CD4-positive, alpha-beta T cell treated with Interferon alpha-2 for 1 hour (primary cell): ENCODE measurements at regions not wholly inside any gene's neighbourhood (a gene's known extent, or its start where the extent isn't known, plus 50 kb on each side); places are given as distances from the start of the nearest gene placed in this dataset.

Experiments
- DNase-seq, 2 donors: peaks; one replicate each; pipeline ENCODE4 v3.0.0-alpha.2; 2020 to 2022

DNA sequence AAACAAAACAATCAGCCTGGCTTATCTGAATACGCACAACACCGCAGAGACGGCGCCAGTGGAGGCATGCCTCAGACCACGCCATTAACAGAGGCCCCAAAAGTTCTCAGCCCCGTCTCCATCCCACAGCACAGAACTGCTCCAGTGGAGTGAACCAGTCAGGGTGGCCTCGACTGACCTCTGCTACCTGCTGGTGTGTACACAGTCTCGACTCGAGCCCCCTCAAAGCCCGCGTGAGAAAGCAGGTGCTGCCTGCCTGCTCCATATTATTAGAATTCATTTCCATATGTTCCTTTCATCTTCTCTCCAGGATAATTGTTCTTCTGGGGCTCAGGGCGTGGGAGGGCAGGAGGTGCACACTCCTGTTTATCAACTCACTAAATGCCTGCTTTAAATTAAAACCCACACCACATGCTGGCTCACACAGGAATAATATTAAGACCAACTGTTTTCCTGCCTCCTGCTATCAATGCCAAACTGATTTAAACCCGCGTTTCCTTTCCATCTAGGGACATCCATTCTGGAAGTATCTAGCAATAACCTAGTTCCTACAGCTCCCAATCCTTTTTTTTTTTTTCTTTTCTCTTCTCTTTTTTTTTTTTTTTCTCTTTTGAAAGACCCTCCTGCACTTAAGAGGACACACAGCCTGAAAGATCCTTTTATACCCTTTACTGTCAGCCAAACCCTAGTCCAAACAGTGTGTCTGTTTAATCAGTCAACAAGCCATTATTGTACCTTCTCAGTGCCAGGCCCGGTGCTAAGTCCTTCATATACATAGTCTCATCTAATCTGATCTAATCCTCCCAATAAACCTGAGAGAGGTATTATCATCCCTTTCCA, 101.2 kb downstream of the TLE3 start:
- no peak for DNase-seq

DNA sequence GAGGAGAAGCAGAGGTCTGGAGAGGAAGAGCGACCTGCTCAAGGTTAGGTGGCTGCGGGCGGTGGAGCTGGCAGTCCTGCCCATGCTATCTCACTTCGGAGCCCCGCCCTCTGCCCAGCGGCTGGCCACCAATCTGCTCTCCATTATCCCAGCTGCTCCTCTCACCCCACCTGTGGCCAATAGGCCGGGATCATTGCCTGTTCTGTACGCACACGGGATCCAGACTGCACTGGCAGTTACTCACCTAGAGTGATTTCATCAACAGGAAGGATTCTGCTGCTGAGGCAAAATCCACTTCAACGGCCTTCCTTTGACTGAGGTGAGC, 100.6 kb downstream of the TLE3 start:
- no peak for DNase-seq
